ENCODE measurements at regions not wholly inside any gene's neighbourhood (a gene's known extent, or its start where the extent isn't known, plus 50 kb on each side); places are given as distances from the start of the nearest gene placed in this dataset.

DNA sequence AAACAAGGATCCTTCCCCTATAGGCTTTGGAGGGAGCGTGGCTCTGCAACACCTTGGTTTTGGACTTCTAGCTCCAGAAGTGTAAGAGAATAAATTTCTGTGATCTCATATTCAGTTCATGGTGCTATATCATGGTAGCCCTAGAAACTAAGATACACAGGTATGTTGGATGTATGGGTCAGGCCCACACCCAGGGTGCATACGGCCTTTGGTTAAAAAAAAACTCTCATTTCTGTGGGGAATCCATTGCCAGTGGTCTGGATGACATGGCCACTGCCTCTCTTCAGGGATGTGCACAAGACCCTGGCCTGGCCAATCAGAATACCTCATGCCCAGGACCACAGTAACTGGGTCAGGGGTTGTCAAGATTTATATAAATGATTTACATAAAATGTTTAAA is 56.8 kb upstream of the CD34 start:
- TF ChIP-seq, protein P1, sequence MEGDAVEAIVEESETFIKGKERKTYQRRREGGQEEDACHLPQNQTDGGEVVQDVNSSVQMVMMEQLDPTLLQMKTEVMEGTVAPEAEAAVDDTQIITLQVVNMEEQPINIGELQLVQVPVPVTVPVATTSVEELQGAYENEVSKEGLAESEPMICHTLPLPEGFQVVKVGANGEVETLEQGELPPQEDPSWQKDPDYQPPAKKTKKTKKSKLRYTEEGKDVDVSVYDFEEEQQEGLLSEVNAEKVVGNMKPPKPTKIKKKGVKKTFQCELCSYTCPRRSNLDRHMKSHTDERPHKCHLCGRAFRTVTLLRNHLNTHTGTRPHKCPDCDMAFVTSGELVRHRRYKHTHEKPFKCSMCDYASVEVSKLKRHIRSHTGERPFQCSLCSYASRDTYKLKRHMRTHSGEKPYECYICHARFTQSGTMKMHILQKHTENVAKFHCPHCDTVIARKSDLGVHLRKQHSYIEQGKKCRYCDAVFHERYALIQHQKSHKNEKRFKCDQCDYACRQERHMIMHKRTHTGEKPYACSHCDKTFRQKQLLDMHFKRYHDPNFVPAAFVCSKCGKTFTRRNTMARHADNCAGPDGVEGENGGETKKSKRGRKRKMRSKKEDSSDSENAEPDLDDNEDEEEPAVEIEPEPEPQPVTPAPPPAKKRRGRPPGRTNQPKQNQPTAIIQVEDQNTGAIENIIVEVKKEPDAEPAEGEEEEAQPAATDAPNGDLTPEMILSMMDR (conservative IDR thresholded peaks at IDR 0.05; ENCODE audit: low read depth, low read length): no peak
- no peak for TF ChIP-seq BHLHE40 (IDR thresholded peaks at IDR 0.05; ENCODE audit: low read depth, low read length)
- TF ChIP-seq POLR2A (IDR thresholded peaks at IDR 0.05; ENCODE audit: low read depth, low read length): no peak
- TF ChIP-seq SMC3 (IDR thresholded peaks at IDR 0.05; ENCODE audit: low read depth, low read length): no peak
- no peak for TF ChIP-seq NFE2L2 (IDR thresholded peaks at IDR 0.05; ENCODE audit: low read depth, low read length)
- no peak for TF ChIP-seq RAD21 (IDR thresholded peaks at IDR 0.05; ENCODE audit: low read length)

Data from IMR-90 (cell line).